B cell (primary cell): ENCODE measurements at regions not wholly inside any gene's neighbourhood (a gene's known extent, or its start where the extent isn't known, plus 50 kb on each side); places are given as distances from the start of the nearest gene placed in this dataset.

Source experiments
- ATAC-seq: fragments of 200-7000 bp; cut with Tn5 transposase; one replicate; pipeline ENCODE4 v1.10.0; 2021; ENCODE audit warnings: low read depth, mild to moderate bottlenecking, moderate number of reproducible peaks, moderate library complexity
- CTCF ChIA-PET: fragments of 350-600 bp; sonication (Branson Sonifier 250); formaldehyde crosslinking; loops from one replicate; lab custom pipeline; 2021; ENCODE audit warnings: antibody characterized with exemption, inconsistent platforms; lab: Charles Lee
- POLR2A ChIA-PET: fragments of 350-600 bp; sonication (Branson Sonifier 250); formaldehyde crosslinking; loops from one replicate; lab custom pipeline; 2021; ENCODE audit warnings: antibody characterized with exemption; lab: Charles Lee
- DNase-seq: peaks from one replicate; pipeline ENCODE4 v3.0.0; 2013
- H2AFZ ChIP-seq: 2 replicates; pipeline ENCODE4 v1.6.1; 2012; ENCODE audit warnings: mild to moderate bottlenecking, low read depth, low read length; ENCODE audit not compliant: insufficient read depth, poor library complexity, severe bottlenecking
- H3K27ac ChIP-seq, 2 donors: 1 replicate in 1 of 2; 2 replicates in 1 of 2; pipeline ENCODE4 v1.5.1; 2012 to 2013; ENCODE audit warnings: low read length in 2 of 2, mild to moderate bottlenecking in 2 of 2, moderate library complexity in 1 of 2
- H3K27me3 ChIP-seq, 4 experiments: fragments of 200-600 bp in 1 of 4; sonication (generic) in 1 of 4; replicated peaks in 1 of 4; 1 replicate in 2 of 4; 2 replicates in 2 of 4; pipeline versions ENCODE4 v1.6.1 to v1.7.0; 2013 to 2016; ENCODE audit warnings: low read length in 3 of 4, mild to moderate bottlenecking in 2 of 4, mixed read lengths in 1 of 4, moderate library complexity in 1 of 4; ENCODE audit not compliant: insufficient read depth in 4 of 4, control insufficient read depth in 3 of 4; ENCODE audit errors: control extremely low read depth in 1 of 4
- H3K36me3 ChIP-seq, 2 experiments: replicated peaks in 1 of 2; 1 replicate in 1 of 2; 2 replicates in 1 of 2; pipeline versions ENCODE4 v1.6.1 to v1.7.1; 2013; ENCODE audit warnings: low read length in 1 of 2; ENCODE audit not compliant: insufficient read depth in 2 of 2, control insufficient read depth in 1 of 2; ENCODE audit errors: control extremely low read depth in 1 of 2, extremely low read depth in 1 of 2
- H3K4me1 ChIP-seq, 2 donors: fragments of 200-600 bp in 1 of 2; sonication (generic) in 1 of 2; 1 replicate in 1 of 2; 2 replicates in 1 of 2; pipeline versions ENCODE4 v1.5.1 to v1.6.1; 2013 to 2017; ENCODE audit warnings: low read length in 2 of 2; ENCODE audit not compliant: control insufficient read depth in 2 of 2, insufficient read depth in 2 of 2
- H3K4me2 ChIP-seq: replicated peaks from 2 replicates; pipeline ENCODE3; 2012; ENCODE audit warnings: mild to moderate bottlenecking, low read depth, low read length; ENCODE audit not compliant: poor library complexity, severe bottlenecking
- H3K4me3 ChIP-seq, 5 experiments: fragments of 200-600 bp in 1 of 5; sonication (generic) in 1 of 5; 1 replicate in 3 of 5; 2 replicates in 2 of 5; pipeline versions ENCODE4 v1.5.1 to v1.7.0; 2011 to 2016; ENCODE audit warnings: low read length in 4 of 5, mild to moderate bottlenecking in 4 of 5, low read depth in 2 of 5, control low read depth in 1 of 5, moderate library complexity in 1 of 5; ENCODE audit not compliant: insufficient read depth in 1 of 5; ENCODE audit errors: control extremely low read depth in 1 of 5, extremely low read depth in 1 of 5
- H3K79me2 ChIP-seq: fragments of 200-600 bp; sonication (generic); one replicate; pipeline ENCODE4 v1.6.0; 2016; ENCODE audit warnings: low read length; ENCODE audit not compliant: control insufficient read depth, insufficient read depth
- H3K9ac ChIP-seq: fragments of 200-600 bp; sonication (generic); 2 replicates; pipeline ENCODE4 v1.6.1; 2017; ENCODE audit warnings: mild to moderate bottlenecking, low read length, moderate library complexity
- H3K9me3 ChIP-seq, 3 donors: one replicate each; pipeline versions ENCODE4 v1.6.1 to v1.7.1; 2013; ENCODE audit warnings: low read length in 2 of 3; ENCODE audit not compliant: control insufficient read depth in 2 of 3, insufficient read depth in 1 of 3; ENCODE audit errors: control extremely low read depth in 1 of 3
- H4K20me1 ChIP-seq: 2 replicates; pipeline ENCODE4 v1.6.0; 2012; ENCODE audit warnings: mild to moderate bottlenecking, low read length; ENCODE audit not compliant: insufficient read depth, control insufficient read depth, poor library complexity, severe bottlenecking
- H3K27ac Mint-ChIP-seq: one replicate; pipeline ENCODE4 v1.8.0; 2021; ENCODE audit warnings: mixed read lengths
- H3K27me3 Mint-ChIP-seq: one replicate; pipeline ENCODE4 v1.8.0; 2021; ENCODE audit warnings: mixed read lengths
- H3K4me1 Mint-ChIP-seq: one replicate; pipeline ENCODE4 v1.8.0; 2021; ENCODE audit warnings: mixed read lengths
- H3K4me3 Mint-ChIP-seq: one replicate; pipeline ENCODE4 v1.8.0; 2021; ENCODE audit warnings: mixed read lengths
- H3K9me3 Mint-ChIP-seq: one replicate; pipeline ENCODE4 v1.8.0; 2022; ENCODE audit warnings: mixed read lengths; ENCODE audit not compliant: insufficient read depth
- CTCF ChIP-seq: fragments of 200-600 bp; IDR thresholded peaks from one replicate; pipeline ENCODE4 v1.8.0; 2022; ENCODE audit warnings: antibody characterized with exemption, mild to moderate bottlenecking
- EZH2 ChIP-seq: IDR thresholded peaks from 2 replicates; pipeline ENCODE4 v1.6.1; 2012; ENCODE audit warnings: borderline replicate concordance, low read depth, mild to moderate bottlenecking, moderate library complexity, low read length; ENCODE audit not compliant: insufficient read depth, poor library complexity, severe bottlenecking
- WGBS: methylation state at CpG from one replicate; pipeline ENCODE4 v1.1.5; 2013; ENCODE audit warnings: missing lambda C conversion rate; ENCODE audit not compliant: insufficient coverage; 5-methylcytosine and 5-hydroxymethylcytosine counted together
- intact Hi-C: fragments of 100-400 bp; cut with micrococcal nuclease; formaldehyde crosslinking; loops from one replicate; pipeline ENCODE4 v1.10.0; 2022

GRCh38 chr7:52758356-52758755 lies 277.1 kb upstream of the POM121L12 start:
- no peak overlapping the region for H2AFZ ChIP-seq
- peaks cover 0 to 4% (median 0%) of the 10 kb centered on the region in 3 donors for H3K9me3 ChIP-seq
- Mint-ChIP-seq H3K4me1 (no peaks in the 10 kb centered on the region), H3K27me3 (no peaks in the 10 kb centered on the region), H3K4me3 (no peak overlapping the region), H3K9me3 (peaks cover 6% of the 10 kb centered on the region), H3K27ac (no peak overlapping the region)
- CTCF ChIA-PET, result no interaction called here
- H3K27me3 ChIP-seq, result no peaks in the 10 kb centered on the region
- H3K4me1 ChIP-seq, result no peaks in the 10 kb centered on the region
- H3K4me2 ChIP-seq, result no peak overlapping the region
- H4K20me1 ChIP-seq, result no peaks in the 10 kb centered on the region
- no peak overlapping the region for H3K9ac ChIP-seq
- POLR2A ChIA-PET, result no interaction called here
- no peak overlapping the region for H3K27ac ChIP-seq
- DNase-seq (no peak), ATAC-seq (no peak)
- WGBS, result 43% methylated on average over 1 of the region's 1 CpG
- intact Hi-C loops, result no loop called here
- TF ChIP-seq CTCF (no peak), EZH2 (no peak)
- no peaks in the 10 kb centered on the region for H3K36me3 ChIP-seq
- no peaks in the 10 kb centered on the region for H3K79me2 ChIP-seq
- H3K4me3 ChIP-seq, result no peak overlapping the region

DNA sequence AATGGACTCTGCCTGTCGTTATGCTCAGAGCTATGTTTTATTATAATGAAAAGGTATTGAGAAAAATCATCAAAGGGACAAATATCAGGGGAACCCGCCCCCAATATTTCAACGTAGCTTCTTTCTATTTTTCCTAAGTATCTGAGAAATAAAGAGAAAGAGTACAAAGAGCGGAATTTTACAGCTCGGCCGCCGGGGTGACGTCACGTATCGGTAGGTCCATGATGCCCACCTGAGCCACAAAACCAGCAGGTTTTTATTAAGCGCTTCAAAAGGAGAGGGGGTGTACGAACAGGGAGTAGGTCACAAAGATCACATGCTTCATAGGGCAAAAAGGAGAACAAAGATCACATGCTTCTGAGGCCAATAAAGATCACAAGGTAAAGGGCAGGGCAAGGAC lies 281.6 kb upstream of the POM121L12 start:
- H3K4me3 ChIP-seq, result no peak overlapping the region
- H4K20me1 ChIP-seq, result no peaks in the 10 kb centered on the region
- H3K4me2 ChIP-seq, result no peak overlapping the region
- H3K27me3 ChIP-seq, result no peaks in the 10 kb centered on the region
- no peaks in the 10 kb centered on the region for H3K36me3 ChIP-seq
- no peaks in the 10 kb centered on the region for H3K27me3 Mint-ChIP-seq
- WGBS, result 89% methylated on average over 7 of the region's 12 CpGs
- no peaks in the 10 kb centered on the region for H3K4me1 Mint-ChIP-seq
- intact Hi-C loops, result no loop called here
- H3K9me3 Mint-ChIP-seq, result peaks cover 10% of the 10 kb centered on the region
- no peaks in the 10 kb centered on the region for H3K4me1 ChIP-seq
- ATAC-seq, result no peak
- TF ChIP-seq CTCF, result no peak
- no peak for TF ChIP-seq EZH2
- ChIA-PET POLR2A (no interaction called here), CTCF (no interaction called here)
- H2AFZ ChIP-seq, result no peak overlapping the region
- H3K9me3 ChIP-seq, result peaks cover 0 to 4% (median 0%) of the 10 kb centered on the region in 3 donors
- H3K27ac Mint-ChIP-seq, result no peak overlapping the region
- H3K4me3 Mint-ChIP-seq, result no peak overlapping the region
- no peak for DNase-seq
- H3K9ac ChIP-seq, result no peak overlapping the region
- no peaks in the 10 kb centered on the region for H3K79me2 ChIP-seq
- no peak overlapping the region for H3K27ac ChIP-seq
